T-helper 1 cell (primary cell): ENCODE measurements at regions not wholly inside any gene's neighbourhood (a gene's known extent, or its start where the extent isn't known, plus 50 kb on each side); places are given as distances from the start of the nearest gene placed in this dataset.

Experiments used
- DNase-seq, 5 donors: peaks; one replicate each; pipeline ENCODE4 v3.0.0-alpha.2; 2012 to 2020

GRCh38 chr6:1024161-1024560 is 287.7 kb upstream of the FOXQ1 start:
- no peak for DNase-seq

GRCh38 chr6:1023229-1023628 is 288.7 kb upstream of the FOXQ1 start:
- DNase-seq, result no peak

- no peak for DNase-seq
These were observed 289.2 kb upstream of the FOXQ1 start for GRCh38 chr6:1022719-1023118.

GRCh38 chr6:1020837-1021236 is 291.1 kb upstream of the FOXQ1 start:
- DNase-seq, result no peak

GRCh38 chr6:1020133-1020532 is 291.8 kb upstream of the FOXQ1 start:
- DNase-seq, result no peak

- no peak for DNase-seq
These were observed 293.9 kb upstream of the FOXQ1 start for GRCh38 chr6:1018041-1018440.

- DNase-seq, result no peak
These were observed 295.3 kb upstream of the FOXQ1 start for GRCh38 chr6:1016329-1017302.

- DNase-seq, result no peak
These were observed 296.1 kb upstream of the FOXQ1 start for GRCh38 chr6:1015825-1016224.

GRCh38 chr6:1014431-1014807 is 297.5 kb upstream of the FOXQ1 start:
- no peak for DNase-seq

- no peak for DNase-seq
These were observed 298.1 kb upstream of the FOXQ1 start for GRCh38 chr6:1013656-1014430.

GRCh38 chr6:1009103-1009502 is 302.8 kb upstream of the FOXQ1 start:
- no peak for DNase-seq

- DNase-seq, result no peak
These were observed 304.7 kb upstream of the FOXQ1 start for GRCh38 chr6:1007159-1007558.

- DNase-seq, result no peak
These were observed 306.8 kb upstream of the FOXQ1 start for GRCh38 chr6:1004885-1005630.

GRCh38 chr6:1003394-1004160 is 308.3 kb upstream of the FOXQ1 start:
- DNase-seq, result no peak

GRCh38 chr6:1002989-1003388 is 308.9 kb upstream of the FOXQ1 start:
- DNase-seq, result no peak

GRCh38 chr6:1001655-1002349 is 308.9 kb upstream of the EXOC2 start:
- DNase-seq, result no peak

- no peak for DNase-seq
These were observed 306.6 kb upstream of the EXOC2 start for GRCh38 chr6:999552-999951.

GRCh38 chr6:998551-998950 is 305.6 kb upstream of the EXOC2 start:
- no peak for DNase-seq

GRCh38 chr6:996271-996852 is 303.4 kb upstream of the EXOC2 start:
- no peak for DNase-seq

GRCh38 chr6:991192-991591 is 298.3 kb upstream of the EXOC2 start:
- DNase-seq, result no peak

- DNase-seq, result no peak
These were observed 291.1 kb upstream of the EXOC2 start for GRCh38 chr6:984031-984430.
